Upper lobe of right lung (tissue), 1 donor: ENCODE measurements at regions not wholly inside any gene's neighbourhood (a gene's known extent, or its start where the extent isn't known, plus 50 kb on each side); places are given as distances from the start of the nearest gene placed in this dataset.

Experiments
- ATAC-seq: fragments of 200-7000 bp; cut with Tn5 transposase; one replicate; pipeline ENCODE4 v1.9.1; 2020; ENCODE audit warnings: mild to moderate bottlenecking, moderate library complexity
- DNase-seq: peaks from one replicate; pipeline ENCODE4 v3.0.0-alpha.2; 2020
- H3K27ac ChIP-seq: fragments of 200-600 bp; one replicate; pipeline ENCODE4 v1.8.0; 2022
- H3K27me3 ChIP-seq: fragments of 200-600 bp; one replicate; pipeline ENCODE4 v1.8.0; 2022; ENCODE audit warnings: mild to moderate bottlenecking
- H3K36me3 ChIP-seq: fragments of 200-600 bp; one replicate; pipeline ENCODE4 v1.8.0; 2022
- H3K4me1 ChIP-seq: fragments of 200-600 bp; one replicate; pipeline ENCODE4 v1.8.0; 2022
- H3K4me3 ChIP-seq: fragments of 200-600 bp; one replicate; pipeline ENCODE4 v1.8.0; 2022; ENCODE audit warnings: mild to moderate bottlenecking
- H3K9me3 ChIP-seq: fragments of 200-600 bp; one replicate; pipeline ENCODE4 v1.8.0; 2022
- CTCF ChIP-seq: fragments of 200-600 bp; IDR thresholded peaks from one replicate; pipeline ENCODE4 v1.8.0; 2022; ENCODE audit warnings: antibody characterized with exemption
- intact Hi-C: fragments of 100-400 bp; cut with DNase I; formaldehyde crosslinking; loops from one replicate; pipeline ENCODE4 v1.11.0; 2022
- donor health status: DM: no; HTN: yes; CAD: no; lungs with severe emphysema.

- intact Hi-C loops, result no loop called here
- TF ChIP-seq CTCF, result no peak
- no peaks in the 10 kb centered on the region for H3K27me3 ChIP-seq
- no peak overlapping the region for H3K27ac ChIP-seq
- ATAC-seq (no peak), DNase-seq (no peak)
- no peaks in the 10 kb centered on the region for H3K4me1 ChIP-seq
- no peaks in the 10 kb centered on the region for H3K9me3 ChIP-seq
- H3K4me3 ChIP-seq, result no peak overlapping the region
- no peaks in the 10 kb centered on the region for H3K36me3 ChIP-seq
These were observed 98.7 kb upstream of the PDE4D start for GRCh38 chr5:59992206-59992605.

- no peaks in the 10 kb centered on the region for H3K9me3 ChIP-seq
- H3K27ac ChIP-seq, result no peak overlapping the region
- DNase-seq, result no peak
- intact Hi-C loops, result no loop called here
- no peak for TF ChIP-seq CTCF
- H3K4me3 ChIP-seq, result no peak overlapping the region
- no peaks in the 10 kb centered on the region for H3K4me1 ChIP-seq
- H3K27me3 ChIP-seq, result no peaks in the 10 kb centered on the region
- no peaks in the 10 kb centered on the region for H3K36me3 ChIP-seq
- no peak for ATAC-seq
These were observed 94.9 kb upstream of the PDE4D start for GRCh38 chr5:59988396-59988795.

- H3K27ac ChIP-seq, result no peak overlapping the region
- TF ChIP-seq CTCF, result no peak
- DNase-seq (no peak), ATAC-seq (no peak)
- intact Hi-C loops, result no loop called here
- no peaks in the 10 kb centered on the region for H3K9me3 ChIP-seq
- no peaks in the 10 kb centered on the region for H3K27me3 ChIP-seq
- no peak overlapping the region for H3K4me3 ChIP-seq
- no peaks in the 10 kb centered on the region for H3K36me3 ChIP-seq
- no peaks in the 10 kb centered on the region for H3K4me1 ChIP-seq
These were observed 82.8 kb upstream of the PDE4D start for GRCh38 chr5:59976342-59976741.

- no peaks in the 10 kb centered on the region for H3K9me3 ChIP-seq
- no peak overlapping the region for H3K27ac ChIP-seq
- DNase-seq (no peak), ATAC-seq (no peak)
- no peak overlapping the region for H3K4me3 ChIP-seq
- no peak for TF ChIP-seq CTCF
- no peaks in the 10 kb centered on the region for H3K36me3 ChIP-seq
- no peaks in the 10 kb centered on the region for H3K27me3 ChIP-seq
- H3K4me1 ChIP-seq, result no peaks in the 10 kb centered on the region
- intact Hi-C loops, result no loop called here
These were observed 78.5 kb upstream of the PDE4D start for GRCh38 chr5:59972043-59972442.

- H3K4me3 ChIP-seq, result no peak overlapping the region
- intact Hi-C loops, result no loop called here
- H3K27ac ChIP-seq, result no peak overlapping the region
- H3K4me1 ChIP-seq, result peaks cover 3% of the 10 kb centered on the region
- DNase-seq, result no peak
- H3K9me3 ChIP-seq, result no peaks in the 10 kb centered on the region
- no peaks in the 10 kb centered on the region for H3K36me3 ChIP-seq
- TF ChIP-seq CTCF, result no peak
- no peaks in the 10 kb centered on the region for H3K27me3 ChIP-seq
- no peak for ATAC-seq
These were observed 65.8 kb upstream of the PDE4D start for GRCh38 chr5:59959330-59959729.

GRCh38 chr5:59956130-59956783 lies 62.7 kb upstream of the PDE4D start:
- no peak for DNase-seq
- Histone ChIP-seq H3K27ac (no peak overlapping the region), H3K9me3 (no peaks in the 10 kb centered on the region), H3K36me3 (no peaks in the 10 kb centered on the region), H3K27me3 (no peaks in the 10 kb centered on the region), H3K4me1 (peaks cover 3% of the 10 kb centered on the region), H3K4me3 (no peak overlapping the region)
- no peak for ATAC-seq
- intact Hi-C loops, result no loop called here
- no peak for TF ChIP-seq CTCF
